Dendritic cell treated with granulocyte-macrophage colony-stimulating factor and Interleukin-4, amounts not matched to agents 40 ng/mL and 50 ng/mL, for 4 days (primary cell): ENCODE measurements at regions not wholly inside any gene's neighbourhood (a gene's known extent, or its start where the extent isn't known, plus 50 kb on each side); places are given as distances from the start of the nearest gene placed in this dataset.
"Not testable (repeated sequence)": the region's sequence is repeated elsewhere in the genome, so short reads cannot be mapped to it uniquely, and the experiment has no call there.

Source experiments
- H3K27ac Mint-ChIP-seq: one replicate; pipeline ENCODE4 v1.8.0; 2022; ENCODE audit warnings: mild to moderate bottlenecking, mixed read lengths
- H3K27me3 Mint-ChIP-seq: one replicate; pipeline ENCODE4 v1.8.0; 2022; ENCODE audit warnings: mild to moderate bottlenecking, mixed read lengths
- H3K36me3 Mint-ChIP-seq: one replicate; pipeline ENCODE4 v1.8.0; 2022; ENCODE audit warnings: low read depth, mixed read lengths
- H3K4me1 Mint-ChIP-seq: one replicate; pipeline ENCODE4 v1.8.0; 2022; ENCODE audit warnings: low read depth, mixed read lengths
- H3K4me3 Mint-ChIP-seq: one replicate; pipeline ENCODE4 v1.8.0; 2022; ENCODE audit warnings: mild to moderate bottlenecking, moderate library complexity, mixed read lengths
- H3K9me3 Mint-ChIP-seq: one replicate; pipeline ENCODE4 v1.8.0; 2022; ENCODE audit warnings: mixed read lengths
- intact Hi-C: fragments of 100-400 bp; cut with micrococcal nuclease; formaldehyde crosslinking; loops from one replicate; pipeline ENCODE4 v1.15.0; 2022

GRCh38 chr2:184993746-184994145 is 395.4 kb downstream of the ZNF804A start:
- H3K27me3 Mint-ChIP-seq = no peaks in the 10 kb centered on the region
- H3K4me1 Mint-ChIP-seq = no peaks in the 10 kb centered on the region
- no peaks in the 10 kb centered on the region for H3K36me3 Mint-ChIP-seq
- no peak overlapping the region for H3K4me3 Mint-ChIP-seq
- no peak overlapping the region for H3K27ac Mint-ChIP-seq
- H3K9me3 Mint-ChIP-seq = peaks cover 31% of the 10 kb centered on the region
- intact Hi-C loops = no loop called here

GRCh38 chr2:185006481-185006880 is 408.2 kb downstream of the ZNF804A start:
- no peaks in the 10 kb centered on the region for H3K4me1 Mint-ChIP-seq
- H3K27ac Mint-ChIP-seq = no peak overlapping the region
- H3K36me3 Mint-ChIP-seq = no peaks in the 10 kb centered on the region
- H3K4me3 Mint-ChIP-seq = no peak overlapping the region
- intact Hi-C loops = no loop called here
- peaks cover 56% of the 10 kb centered on the region for H3K9me3 Mint-ChIP-seq
- no peaks in the 10 kb centered on the region for H3K27me3 Mint-ChIP-seq

GRCh38 chr2:185012643-185013042 is 414.3 kb downstream of the ZNF804A start:
- no peak overlapping the region for H3K4me3 Mint-ChIP-seq
- no peak overlapping the region for H3K27ac Mint-ChIP-seq
- no peaks in the 10 kb centered on the region for H3K27me3 Mint-ChIP-seq
- no peaks in the 10 kb centered on the region for H3K4me1 Mint-ChIP-seq
- intact Hi-C loops = no loop called here
- H3K9me3 Mint-ChIP-seq = peaks cover 61% of the 10 kb centered on the region
- no peaks in the 10 kb centered on the region for H3K36me3 Mint-ChIP-seq

GRCh38 chr2:185014076-185014475 is 415.7 kb downstream of the ZNF804A start:
- Mint-ChIP-seq H3K4me3 (no peak overlapping the region), H3K9me3 (peaks cover 51% of the 10 kb centered on the region), H3K36me3 (no peaks in the 10 kb centered on the region), H3K4me1 (no peaks in the 10 kb centered on the region), H3K27ac (no peak overlapping the region), H3K27me3 (no peaks in the 10 kb centered on the region)
- intact Hi-C loops = no loop called here

- H3K4me1 Mint-ChIP-seq, intact Hi-C loops, H3K27me3 Mint-ChIP-seq, H3K4me3 Mint-ChIP-seq, H3K36me3 Mint-ChIP-seq, H3K27ac Mint-ChIP-seq: not testable (repeated sequence)
- peaks cover 42% of the 10 kb centered on the region for H3K9me3 Mint-ChIP-seq
These were observed 427.6 kb downstream of the ZNF804A start for GRCh38 chr2:185025891-185026290.

- Mint-ChIP-seq H3K4me3 (no peak overlapping the region), H3K9me3 (peaks cover 38% of the 10 kb centered on the region), H3K27me3 (no peaks in the 10 kb centered on the region), H3K36me3 (no peaks in the 10 kb centered on the region), H3K27ac (no peak overlapping the region), H3K4me1 (no peaks in the 10 kb centered on the region)
- intact Hi-C loops = no loop called here
These were observed 437.6 kb downstream of the ZNF804A start for GRCh38 chr2:185035906-185036305.

- Mint-ChIP-seq H3K27me3 (no peaks in the 10 kb centered on the region), H3K36me3 (no peaks in the 10 kb centered on the region), H3K27ac (no peak overlapping the region), H3K4me3 (no peak overlapping the region), H3K9me3 (peaks cover 76% of the 10 kb centered on the region), H3K4me1 (no peaks in the 10 kb centered on the region)
- intact Hi-C loops = no loop called here
These were observed 446.1 kb downstream of the ZNF804A start for GRCh38 chr2:185044323-185044874.

GRCh38 chr2:185050804-185051203 is 452.5 kb downstream of the ZNF804A start:
- no peak overlapping the region for H3K4me3 Mint-ChIP-seq
- H3K27ac Mint-ChIP-seq = no peak overlapping the region
- H3K27me3 Mint-ChIP-seq = no peaks in the 10 kb centered on the region
- H3K4me1 Mint-ChIP-seq = no peaks in the 10 kb centered on the region
- no peaks in the 10 kb centered on the region for H3K36me3 Mint-ChIP-seq
- intact Hi-C loops = no loop called here
- peaks cover 32% of the 10 kb centered on the region for H3K9me3 Mint-ChIP-seq

- H3K27ac Mint-ChIP-seq = no peak overlapping the region
- H3K4me3 Mint-ChIP-seq = no peak overlapping the region
- H3K4me1 Mint-ChIP-seq = no peaks in the 10 kb centered on the region
- no peaks in the 10 kb centered on the region for H3K27me3 Mint-ChIP-seq
- no peaks in the 10 kb centered on the region for H3K9me3 Mint-ChIP-seq
- intact Hi-C loops = no loop called here
- no peaks in the 10 kb centered on the region for H3K36me3 Mint-ChIP-seq
These were observed 465.4 kb downstream of the ZNF804A start for GRCh38 chr2:185063761-185064160.

GRCh38 chr2:185066128-185066527 is 467.8 kb downstream of the ZNF804A start:
- Mint-ChIP-seq H3K36me3 (no peaks in the 10 kb centered on the region), H3K9me3 (no peaks in the 10 kb centered on the region), H3K27me3 (no peaks in the 10 kb centered on the region), H3K27ac (no peak overlapping the region), H3K4me3 (no peak overlapping the region), H3K4me1 (no peaks in the 10 kb centered on the region)
- intact Hi-C loops = no loop called here

GRCh38 chr2:185069107-185069506 is 470.8 kb downstream of the ZNF804A start:
- H3K4me1 Mint-ChIP-seq = no peaks in the 10 kb centered on the region
- no peaks in the 10 kb centered on the region for H3K9me3 Mint-ChIP-seq
- H3K4me3 Mint-ChIP-seq = no peak overlapping the region
- intact Hi-C loops = no loop called here
- H3K27me3 Mint-ChIP-seq = no peaks in the 10 kb centered on the region
- H3K27ac Mint-ChIP-seq = no peak overlapping the region
- H3K36me3 Mint-ChIP-seq = no peaks in the 10 kb centered on the region

- Mint-ChIP-seq H3K27ac (no peak overlapping the region), H3K4me1 (no peaks in the 10 kb centered on the region), H3K4me3 (no peak overlapping the region), H3K27me3 (no peaks in the 10 kb centered on the region), H3K9me3 (no peaks in the 10 kb centered on the region), H3K36me3 (no peaks in the 10 kb centered on the region)
- intact Hi-C loops = no loop called here
These were observed 475.8 kb downstream of the ZNF804A start for GRCh38 chr2:185074156-185074555.

- Mint-ChIP-seq H3K9me3 (peaks cover 26% of the 10 kb centered on the region), H3K36me3 (no peaks in the 10 kb centered on the region), H3K27ac (no peak overlapping the region), H3K27me3 (no peaks in the 10 kb centered on the region), H3K4me3 (no peak overlapping the region), H3K4me1 (no peaks in the 10 kb centered on the region)
- intact Hi-C loops = no loop called here
These were observed 484.4 kb downstream of the ZNF804A start for GRCh38 chr2:185082749-185083148.

- Mint-ChIP-seq H3K27me3 (no peaks in the 10 kb centered on the region), H3K4me1 (no peaks in the 10 kb centered on the region), H3K36me3 (no peaks in the 10 kb centered on the region), H3K27ac (no peak overlapping the region), H3K4me3 (no peak overlapping the region), H3K9me3 (peaks cover 48% of the 10 kb centered on the region)
- intact Hi-C loops = no loop called here
These were observed 510.3 kb downstream of the ZNF804A start for GRCh38 chr2:185108588-185108987.

GRCh38 chr2:185127412-185127811 is 529.1 kb downstream of the ZNF804A start:
- H3K4me1 Mint-ChIP-seq = no peaks in the 10 kb centered on the region
- intact Hi-C loops = no loop called here
- no peaks in the 10 kb centered on the region for H3K27me3 Mint-ChIP-seq
- no peak overlapping the region for H3K27ac Mint-ChIP-seq
- H3K9me3 Mint-ChIP-seq = peaks cover 9% of the 10 kb centered on the region
- no peak overlapping the region for H3K4me3 Mint-ChIP-seq
- H3K36me3 Mint-ChIP-seq = no peaks in the 10 kb centered on the region
